OCI-LY7 (cell line): ENCODE measurements at regions not wholly inside any gene's neighbourhood (a gene's known extent, or its start where the extent isn't known, plus 50 kb on each side); places are given as distances from the start of the nearest gene placed in this dataset.

ENCODE experiments used
- BruUV-seq: library from RNA; stranded (reverse); fragments of 400-500 nt; replicated peaks from 2 replicates; lab custom pipeline; 2021; lab: Mats Ljungman, UMichigan
- CTCF ChIA-PET: fragments of 300-600 bp; sonication (Branson Sonifier 250); formaldehyde crosslinking; loops from one replicate; lab custom pipeline; 2022; ENCODE audit warnings: antibody characterized with exemption; ENCODE audit not compliant: unreplicated experiment; lab: Charles Lee
- POLR2A ChIA-PET: fragments of 300-600 bp; sonication (Branson Sonifier 250); formaldehyde crosslinking; loops from one replicate; lab custom pipeline; 2022; ENCODE audit warnings: antibody characterized with exemption; lab: Charles Lee
- DNase-seq: peaks from one replicate; pipeline ENCODE4 v3.0.0-alpha.2; 2015; ENCODE audit warnings: low spot score
- H2AFZ ChIP-seq: fragments of 200-600 bp; sonication (generic), shearing (Covaris generic); 2 replicates; pipeline ENCODE4 v1.6.1; 2014; ENCODE audit warnings: mild to moderate bottlenecking, antibody characterized with exemption, low read length, moderate library complexity
- H3K27ac ChIP-seq: fragments of 200-600 bp; sonication (generic); 2 replicates; pipeline ENCODE4 v1.5.1; 2014; ENCODE audit warnings: mixed run types, low read depth, mild to moderate bottlenecking, moderate library complexity, low read length, inconsistent platforms; ENCODE audit not compliant: poor library complexity, severe bottlenecking
- H3K36me3 ChIP-seq: fragments of 200-600 bp; sonication (generic); 2 replicates; pipeline ENCODE4 v1.6.1; 2014; ENCODE audit warnings: mild to moderate bottlenecking, antibody characterized with exemption, low read length, moderate library complexity, mixed read lengths; ENCODE audit not compliant: insufficient read depth
- H3K4me1 ChIP-seq: fragments of 200-600 bp; sonication (generic); 2 replicates; pipeline ENCODE4 v1.5.1; 2014; ENCODE audit warnings: mild to moderate bottlenecking, low read length; ENCODE audit not compliant: insufficient read depth, poor library complexity, severe bottlenecking
- H3K4me2 ChIP-seq: fragments of 200-600 bp; sonication (generic); 2 replicates; pipeline ENCODE4 v1.6.1; 2014; ENCODE audit warnings: mild to moderate bottlenecking, low read length
- H3K4me3 ChIP-seq: fragments of 200-600 bp; sonication (generic); 2 replicates; pipeline ENCODE4 v1.5.1; 2014; ENCODE audit warnings: mild to moderate bottlenecking, low read depth, low read length; ENCODE audit not compliant: poor library complexity, severe bottlenecking
- H3K79me2 ChIP-seq: fragments of 200-600 bp; sonication (generic); 2 replicates; pipeline ENCODE4 v1.6.1; 2016; ENCODE audit warnings: low read depth, mild to moderate bottlenecking, low read length, moderate library complexity, mixed read lengths; ENCODE audit not compliant: insufficient read depth
- H3K9me2 ChIP-seq: fragments of 200-600 bp; sonication (generic); 2 replicates; pipeline ENCODE4 v1.6.1; 2016; ENCODE audit warnings: mild to moderate bottlenecking, low read length, mixed read lengths; ENCODE audit not compliant: insufficient read depth
- H3K9me3 ChIP-seq: fragments of 200-600 bp; sonication (generic); 2 replicates; pipeline ENCODE4 v1.6.1; 2014; ENCODE audit warnings: mild to moderate bottlenecking, mixed run types, low read length, mixed read lengths
- H4K20me1 ChIP-seq: fragments of 200-600 bp; sonication (generic); 2 replicates; pipeline ENCODE4 v1.6.1; 2014; ENCODE audit warnings: mild to moderate bottlenecking, antibody characterized with exemption, low read length, moderate library complexity, mixed read lengths; ENCODE audit not compliant: insufficient read depth
- EZH2phosphoT487 ChIP-seq: fragments of 200-600 bp; sonication (generic); IDR thresholded peaks from 2 replicates; pipeline ENCODE4 v1.6.1; 2018; ENCODE audit warnings: low read depth, borderline replicate concordance, mild to moderate bottlenecking, mixed run types, antibody characterized with exemption, low read length, moderate library complexity, mixed read lengths
- intact Hi-C: fragments of 100-400 bp; cut with micrococcal nuclease; formaldehyde crosslinking; loops from one replicate; pipeline ENCODE4 v1.10.0; 2022; ENCODE audit not compliant: unreplicated experiment
- TF ChIP-seq, protein P1 (sequence below): fragments of 200-600 bp; sonication (generic); conservative IDR thresholded peaks from 2 replicates; pipeline ENCODE4 v1.5.1; 2014; ENCODE audit warnings: mild to moderate bottlenecking, antibody characterized with exemption, low read length, moderate library complexity, mixed read lengths

DNA sequence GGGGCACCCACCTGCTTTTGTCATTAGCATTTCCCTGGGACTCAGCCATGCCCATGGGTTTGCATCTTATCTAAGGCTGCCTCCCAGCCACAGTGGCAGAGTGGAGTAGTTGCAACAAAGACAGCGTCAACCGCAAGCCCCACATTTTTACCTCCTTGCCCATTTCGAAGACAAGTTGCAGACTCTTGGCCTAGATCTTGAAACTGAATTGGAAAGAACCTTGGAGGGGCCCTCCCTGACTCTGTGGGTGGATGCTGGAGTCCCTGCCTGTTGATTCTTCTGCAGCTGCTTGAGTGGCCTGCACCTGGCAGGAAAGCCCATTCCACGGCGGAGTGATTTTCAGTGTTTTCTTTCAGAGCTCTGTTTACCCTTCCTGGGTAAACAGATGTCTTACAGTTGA is 309.0 kb downstream of the VRK1 start:
- no peak overlapping the region for H3K4me3 ChIP-seq
- no TSS peak for BruUV-seq
- no peaks in the 10 kb centered on the region for H3K79me2 ChIP-seq
- H3K9me2 ChIP-seq = no peaks in the 10 kb centered on the region
- ChIA-PET POLR2A (interaction anchor here (0.6 kb wide), 1 partner anchor 763 kb away, joined by 3 read pairs; no protein-coding TSS in a partner anchor), CTCF (no interaction called here)
- no peaks in the 10 kb centered on the region for H3K4me1 ChIP-seq
- no peak for DNase-seq
- no peaks in the 10 kb centered on the region for H4K20me1 ChIP-seq
- no peaks in the 10 kb centered on the region for H3K9me3 ChIP-seq
- H3K4me2 ChIP-seq = no peak overlapping the region
- intact Hi-C loops = no loop called here
- no peak overlapping the region for H2AFZ ChIP-seq
- no peak for TF ChIP-seq EZH2phosphoT487
- TF ChIP-seq, protein P1, sequence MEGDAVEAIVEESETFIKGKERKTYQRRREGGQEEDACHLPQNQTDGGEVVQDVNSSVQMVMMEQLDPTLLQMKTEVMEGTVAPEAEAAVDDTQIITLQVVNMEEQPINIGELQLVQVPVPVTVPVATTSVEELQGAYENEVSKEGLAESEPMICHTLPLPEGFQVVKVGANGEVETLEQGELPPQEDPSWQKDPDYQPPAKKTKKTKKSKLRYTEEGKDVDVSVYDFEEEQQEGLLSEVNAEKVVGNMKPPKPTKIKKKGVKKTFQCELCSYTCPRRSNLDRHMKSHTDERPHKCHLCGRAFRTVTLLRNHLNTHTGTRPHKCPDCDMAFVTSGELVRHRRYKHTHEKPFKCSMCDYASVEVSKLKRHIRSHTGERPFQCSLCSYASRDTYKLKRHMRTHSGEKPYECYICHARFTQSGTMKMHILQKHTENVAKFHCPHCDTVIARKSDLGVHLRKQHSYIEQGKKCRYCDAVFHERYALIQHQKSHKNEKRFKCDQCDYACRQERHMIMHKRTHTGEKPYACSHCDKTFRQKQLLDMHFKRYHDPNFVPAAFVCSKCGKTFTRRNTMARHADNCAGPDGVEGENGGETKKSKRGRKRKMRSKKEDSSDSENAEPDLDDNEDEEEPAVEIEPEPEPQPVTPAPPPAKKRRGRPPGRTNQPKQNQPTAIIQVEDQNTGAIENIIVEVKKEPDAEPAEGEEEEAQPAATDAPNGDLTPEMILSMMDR = no peak
- H3K36me3 ChIP-seq = no peaks in the 10 kb centered on the region
- H3K27ac ChIP-seq = no peak overlapping the region

DNA sequence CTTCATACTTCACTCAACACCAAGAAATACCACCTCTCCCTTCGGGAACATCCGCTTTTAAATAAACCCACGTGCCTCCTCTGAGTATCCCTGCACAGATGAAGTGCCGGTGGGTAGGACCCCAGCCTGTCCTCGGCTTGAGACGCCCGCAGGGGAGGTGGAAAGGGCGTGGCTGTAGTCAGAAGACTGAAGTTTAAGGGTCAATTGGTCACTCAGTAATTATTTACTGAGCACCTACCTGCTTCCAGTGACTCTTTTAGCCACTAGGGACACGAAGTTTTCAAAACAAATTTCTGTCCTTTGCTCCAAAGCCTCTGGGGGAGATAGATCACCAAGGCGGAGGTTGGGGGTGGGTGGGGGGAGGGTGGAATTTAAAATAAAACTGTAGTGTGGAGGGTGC is 309.4 kb downstream of the VRK1 start:
- ChIA-PET POLR2A (interaction anchor here (0.6 kb wide), 1 partner anchor 762 kb away, joined by 3 read pairs; no protein-coding TSS in a partner anchor), CTCF (no interaction called here)
- intact Hi-C loops = no loop called here
- no peak overlapping the region for H3K4me2 ChIP-seq
- no peak overlapping the region for H3K27ac ChIP-seq
- no peaks in the 10 kb centered on the region for H3K4me1 ChIP-seq
- TF ChIP-seq, protein P1 = no peak
- TF ChIP-seq EZH2phosphoT487 = no peak
- no peak for DNase-seq
- no peaks in the 10 kb centered on the region for H4K20me1 ChIP-seq
- no peaks in the 10 kb centered on the region for H3K9me3 ChIP-seq
- no peaks in the 10 kb centered on the region for H3K79me2 ChIP-seq
- BruUV-seq = no TSS peak
- H3K4me3 ChIP-seq = no peak overlapping the region
- H2AFZ ChIP-seq = no peak overlapping the region
- no peaks in the 10 kb centered on the region for H3K9me2 ChIP-seq
- H3K36me3 ChIP-seq = no peaks in the 10 kb centered on the region

DNA sequence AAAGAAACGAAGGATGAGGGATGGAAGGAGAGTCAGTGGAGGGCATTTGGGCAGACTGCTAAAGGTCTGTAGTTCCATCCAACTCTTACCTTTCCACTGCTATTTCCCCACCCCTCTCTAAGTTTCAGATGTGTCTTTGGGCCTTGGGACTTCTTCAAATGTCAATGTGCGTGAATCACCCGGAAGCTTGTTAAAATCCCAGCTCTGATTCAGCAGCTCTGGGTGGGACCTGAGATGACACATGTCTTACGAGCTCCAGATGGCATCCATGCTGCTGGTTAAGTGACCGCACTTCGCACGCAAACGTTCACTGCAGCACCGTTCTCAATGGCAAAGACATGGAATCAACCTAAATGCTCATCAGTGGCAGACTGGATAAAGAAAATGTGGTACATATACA is 309.9 kb downstream of the VRK1 start:
- CTCF ChIA-PET = no interaction called here

More for the DNA sequence above, 309.9 kb downstream of the VRK1 start:
- H3K79me2 ChIP-seq = no peaks in the 10 kb centered on the region
- BruUV-seq = no TSS peak
- no peak overlapping the region for H3K27ac ChIP-seq
- H3K9me2 ChIP-seq = no peaks in the 10 kb centered on the region
- intact Hi-C loops = no loop called here
- POLR2A ChIA-PET = no interaction called here
- no peak overlapping the region for H2AFZ ChIP-seq
- H3K36me3 ChIP-seq = no peaks in the 10 kb centered on the region
- no peaks in the 10 kb centered on the region for H3K9me3 ChIP-seq
- H3K4me1 ChIP-seq = no peaks in the 10 kb centered on the region
- H3K4me2 ChIP-seq = no peak overlapping the region
- H3K4me3 ChIP-seq = no peak overlapping the region
- no peak for TF ChIP-seq EZH2phosphoT487
- TF ChIP-seq, protein P1 = no peak
- no peaks in the 10 kb centered on the region for H4K20me1 ChIP-seq
- DNase-seq = no peak
